ENCODE measurements at regions not wholly inside any gene's neighbourhood (a gene's known extent, or its start where the extent isn't known, plus 50 kb on each side); places are given as distances from the start of the nearest gene placed in this dataset.
"Not testable (repeated sequence)": the region's sequence is repeated elsewhere in the genome, so short reads cannot be mapped to it uniquely, and the experiment has no call there.

GRCh38 chr21:28162052-28162451, 830.6 kb downstream of the LTN1 start:
- WGBS (ENCODE audit: insufficient coverage, low coverage, missing lambda C conversion rate): 2% methylated on average over 15 of the region's 15 CpGs
- H3K4me2 ChIP-seq (ENCODE audit: insufficient read depth, low read length); H3K27ac ChIP-seq (ENCODE audit: extremely low read depth, low read depth, low read length); CTCF ChIA-PET (ENCODE audit: low intra/inter-chr PET ratio); BruUV-seq (replicated peaks); H3K36me3 ChIP-seq (ENCODE audit: control insufficient read depth, insufficient read depth, low read length); H3K4me3 ChIP-seq; intact Hi-C loops (cut with micrococcal nuclease); H3K9me1 ChIP-seq (ENCODE audit: control insufficient read depth, insufficient read depth, low read length); H3K9ac ChIP-seq (ENCODE audit: insufficient read depth in 1 of 2, low read depth in 2 of 2, low read length in 2 of 2); DNase-seq (ENCODE audit: extremely low read depth in 1 of 4, low spot score in 3 of 4); ATAC-seq; H3K9me3 ChIP-seq (replicated peaks; ENCODE audit: control insufficient read depth, insufficient read depth, low read depth, low read length); H2AFZ ChIP-seq (ENCODE audit: low read depth, low read length); H3K4me1 ChIP-seq (replicated peaks in 1 of 2; ENCODE audit: control insufficient read depth in 2 of 2, insufficient read depth in 2 of 2, low read length in 2 of 2); in situ Hi-C loops (cut with MboI); H4K20me1 ChIP-seq (replicated peaks; ENCODE audit: control insufficient read depth, insufficient read depth, low read length); FAIRE-seq; POLR2A ChIA-PET; H3K79me2 ChIP-seq (ENCODE audit: control insufficient read depth, insufficient read depth, low read length); H3K27me3 ChIP-seq (ENCODE audit: control insufficient read depth in 2 of 2, insufficient read depth in 2 of 2, low read length in 2 of 2): not testable (repeated sequence)

- POLR2A ChIA-PET: no interaction called here
- no TSS peak for BruUV-seq (replicated peaks)
Measured at GRCh38 chr21:28160378-28160777, 832.3 kb downstream of the LTN1 start.

More at GRCh38 chr21:28160378-28160777, 832.3 kb downstream of the LTN1 start:
- no peak for FAIRE-seq
- H3K79me2 ChIP-seq (ENCODE audit: control insufficient read depth, insufficient read depth, low read length): no peaks in the 10 kb centered on the region
- 0% methylated on average over 3 of the region's 3 CpGs for WGBS (ENCODE audit: insufficient coverage, low coverage, missing lambda C conversion rate)
- H4K20me1 ChIP-seq (replicated peaks; ENCODE audit: control insufficient read depth, insufficient read depth, low read length): no peaks in the 10 kb centered on the region
- TF ChIP-seq CREB5 (CRISPR knock-in tag; IDR thresholded peaks at IDR 0.05) (no peak), CBFA2T3 (IDR thresholded peaks at IDR 0.05) (no peak), MAFF (IDR thresholded peaks at IDR 0.05; ENCODE audit: low read length) (no peak), TAF1 (IDR thresholded peaks at IDR 0.05; ENCODE audit: control insufficient read depth, extremely low read depth, insufficient read depth, low read length, severe bottlenecking) (no peak), ZBED1 (IDR thresholded peaks at IDR 0.05) (no peak), SMC3 (conservative IDR thresholded peaks at IDR 0.05; ENCODE audit: insufficient read depth, low read depth, low read length) (no peak), HCFC1 (IDR thresholded peaks at IDR 0.05; ENCODE audit: low read depth, low read length) (no peak), LCOR (CRISPR knock-in tag; IDR thresholded peaks at IDR 0.05) (no peak), ZNF507 (tag; conservative IDR thresholded peaks at IDR 0.05) (no peak)
- H3K4me1 ChIP-seq (replicated peaks in 1 of 2; ENCODE audit: control insufficient read depth in 2 of 2, insufficient read depth in 2 of 2, low read length in 2 of 2): no peaks in the 10 kb centered on the region
- H3K27me3 ChIP-seq (ENCODE audit: control insufficient read depth in 2 of 2, insufficient read depth in 2 of 2, low read length in 2 of 2): no peaks in the 10 kb centered on the region
- H3K4me3 ChIP-seq: no peak overlapping the region
- H3K4me2 ChIP-seq (ENCODE audit: insufficient read depth, low read length): no peak overlapping the region
- no peak overlapping the region for H3K27ac ChIP-seq (ENCODE audit: extremely low read depth, low read depth, low read length)
- no peak for ATAC-seq
- in situ Hi-C loops (cut with MboI) (no loop called here), intact Hi-C loops (cut with micrococcal nuclease) (no loop called here)
- H3K9ac ChIP-seq (ENCODE audit: insufficient read depth in 1 of 2, low read depth in 2 of 2, low read length in 2 of 2): no peak overlapping the region
- no peak for DNase-seq (ENCODE audit: extremely low read depth in 1 of 4, low spot score in 3 of 4)
- CTCF ChIA-PET (ENCODE audit: low intra/inter-chr PET ratio): no interaction called here
- H3K9me1 ChIP-seq (ENCODE audit: control insufficient read depth, insufficient read depth, low read length): no peaks in the 10 kb centered on the region
- H3K9me3 ChIP-seq (replicated peaks; ENCODE audit: control insufficient read depth, insufficient read depth, low read depth, low read length): no peaks in the 10 kb centered on the region; the same call in none of the 2 replicates
- no peaks in the 10 kb centered on the region for H3K36me3 ChIP-seq (ENCODE audit: control insufficient read depth, insufficient read depth, low read length)
- H2AFZ ChIP-seq (ENCODE audit: low read depth, low read length): no peak overlapping the region
